GM19438 (cell line): ENCODE measurements at regions not wholly inside any gene's neighbourhood (a gene's known extent, or its start where the extent isn't known, plus 50 kb on each side); places are given as distances from the start of the nearest gene placed in this dataset.
A peak's percentile ranks its signal among the peaks of the same experiment; 100 is the strongest.

Experiments
- ATAC-seq: cut with Tn5 transposase; IDR thresholded peaks from one replicate; pipeline ENCODE4 v1.9.1; 2021; ENCODE audit warnings: low read depth; ENCODE audit not compliant: unreplicated experiment

- no peak for ATAC-seq
These were observed 158.9 kb upstream of the ZNF217 start for GRCh38 chr20:53752583-53752970.

GRCh38 chr20:53751620-53752318 is 158.1 kb upstream of the ZNF217 start:
- peak; percentile 1 for ATAC-seq

- ATAC-seq: peak; percentile 72
These were observed 157.4 kb upstream of the ZNF217 start for GRCh38 chr20:53750827-53751619.

DNA sequence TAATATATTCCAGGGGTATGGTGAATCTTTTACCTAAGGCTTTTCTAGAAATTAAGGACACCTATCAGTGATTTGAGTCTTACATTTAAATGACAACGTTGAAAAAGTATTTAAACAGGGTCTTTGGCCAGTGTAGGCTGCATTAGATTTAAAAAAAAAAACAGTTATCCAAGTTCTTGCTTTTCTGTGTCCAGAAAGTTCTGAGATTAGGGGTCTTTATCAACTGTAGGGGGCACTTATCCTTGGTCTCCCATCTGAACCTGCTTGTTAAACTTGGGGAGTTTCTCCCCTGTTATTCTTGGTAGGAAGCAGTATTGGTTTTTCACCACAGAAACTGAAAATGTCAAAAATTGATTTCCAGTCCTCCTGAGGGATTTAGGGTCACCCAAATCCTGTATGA is 155.9 kb upstream of the ZNF217 start:
- ATAC-seq: no peak

GRCh38 chr20:53748821-53749421 is 155.3 kb upstream of the ZNF217 start:
- ATAC-seq: no peak

GRCh38 chr20:53748176-53748575 is 154.5 kb upstream of the ZNF217 start:
- no peak for ATAC-seq

GRCh38 chr20:53743607-53744260 is 150.1 kb upstream of the ZNF217 start:
- ATAC-seq: no peak

GRCh38 chr20:53742685-53743081 is 149.0 kb upstream of the ZNF217 start:
- no peak for ATAC-seq

GRCh38 chr20:53741726-53742028 is 148.0 kb upstream of the ZNF217 start:
- ATAC-seq: no peak

DNA sequence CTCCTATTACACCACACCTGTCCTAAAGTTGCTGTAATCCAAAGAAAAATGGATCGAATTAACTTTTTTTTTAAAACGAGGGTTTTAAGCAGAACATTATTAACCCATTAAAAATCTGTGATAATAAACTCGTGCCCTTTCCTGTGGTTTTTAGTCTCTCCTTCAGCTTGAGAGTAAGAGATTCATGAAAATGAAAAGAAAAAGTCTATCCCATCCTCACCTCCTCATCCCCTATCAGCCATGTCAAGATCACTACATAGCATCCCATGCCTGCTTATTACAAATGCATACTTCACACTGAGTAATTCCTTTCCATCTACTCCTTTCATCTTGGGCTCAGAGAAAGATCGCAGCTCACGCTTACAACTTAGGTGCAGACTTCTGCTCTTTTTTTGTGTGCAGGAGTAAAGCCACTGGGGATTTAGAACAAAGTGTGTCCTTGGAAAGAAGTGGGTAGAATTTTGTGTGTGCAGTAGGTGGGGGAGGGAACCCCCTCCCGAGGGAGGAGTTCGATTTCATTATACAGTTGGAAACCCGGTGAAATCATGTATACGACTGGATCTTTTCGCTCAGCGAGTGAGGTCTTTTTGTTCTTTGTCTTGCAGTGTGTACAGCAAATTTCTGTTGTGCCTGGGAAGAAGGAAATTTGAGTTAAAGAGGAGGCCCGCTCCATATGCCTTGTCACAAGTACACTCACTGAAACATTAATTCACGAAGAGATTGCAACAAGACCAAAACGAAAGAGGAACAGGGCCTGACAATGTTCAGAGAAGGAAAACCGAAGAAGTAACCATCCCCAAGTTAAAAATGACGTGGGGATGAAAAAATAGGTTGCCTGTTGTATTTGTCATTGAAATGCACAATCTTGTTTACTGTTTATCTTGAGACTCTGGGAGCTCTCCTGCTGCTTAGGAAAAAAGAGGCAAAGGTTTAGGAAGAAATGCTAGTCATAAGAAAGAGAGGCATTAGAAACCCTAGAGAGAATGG is 146.5 kb upstream of the ZNF217 start:
- ATAC-seq: peak; percentile 36

GRCh38 chr20:53738945-53739798 is 145.5 kb upstream of the ZNF217 start:
- ATAC-seq: no peak

DNA sequence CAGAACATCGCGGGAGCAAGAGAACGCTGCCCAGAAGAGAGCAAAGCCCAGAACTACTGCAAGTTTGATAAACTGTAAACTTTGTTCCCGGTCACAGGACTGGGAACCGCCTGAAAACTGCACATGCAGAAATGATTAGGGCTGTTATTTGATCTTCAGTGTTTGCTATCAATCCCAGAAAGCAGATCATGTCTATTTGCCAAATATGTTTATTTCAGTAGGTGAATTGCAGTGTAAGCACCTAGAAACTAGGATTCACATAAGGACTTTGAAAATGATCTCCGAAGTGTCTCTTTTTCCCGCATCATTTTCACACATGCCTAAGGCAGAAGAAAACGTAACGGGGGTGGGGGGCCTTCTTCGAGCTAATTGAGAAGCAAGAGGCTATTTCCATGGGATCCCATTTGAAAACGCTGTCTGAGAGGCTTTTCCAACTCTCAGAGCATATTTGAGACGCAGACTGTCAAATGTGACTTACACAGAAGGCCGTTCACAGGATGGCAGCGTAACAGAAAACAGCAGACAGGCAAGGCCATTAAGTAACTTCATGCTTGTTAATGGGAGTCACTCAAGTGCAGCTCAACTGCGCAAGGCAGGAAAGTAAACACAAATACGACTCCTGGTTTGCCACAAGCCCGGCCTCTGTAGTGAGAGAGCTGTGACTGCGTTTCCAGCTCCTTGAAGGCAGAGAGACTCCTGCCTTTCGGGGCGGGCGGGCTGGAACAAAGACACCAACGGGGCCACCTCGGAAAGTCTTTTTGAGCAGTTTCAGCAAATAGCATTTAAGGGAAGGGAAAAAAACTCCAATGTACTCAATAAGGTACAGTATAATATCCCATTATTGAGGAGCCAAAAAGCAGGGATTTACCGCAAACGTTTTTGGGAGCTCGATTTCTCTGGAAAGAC is 144.7 kb upstream of the ZNF217 start:
- ATAC-seq: no peak

GRCh38 chr20:53737396-53738038 is 143.9 kb upstream of the ZNF217 start:
- ATAC-seq: no peak

DNA sequence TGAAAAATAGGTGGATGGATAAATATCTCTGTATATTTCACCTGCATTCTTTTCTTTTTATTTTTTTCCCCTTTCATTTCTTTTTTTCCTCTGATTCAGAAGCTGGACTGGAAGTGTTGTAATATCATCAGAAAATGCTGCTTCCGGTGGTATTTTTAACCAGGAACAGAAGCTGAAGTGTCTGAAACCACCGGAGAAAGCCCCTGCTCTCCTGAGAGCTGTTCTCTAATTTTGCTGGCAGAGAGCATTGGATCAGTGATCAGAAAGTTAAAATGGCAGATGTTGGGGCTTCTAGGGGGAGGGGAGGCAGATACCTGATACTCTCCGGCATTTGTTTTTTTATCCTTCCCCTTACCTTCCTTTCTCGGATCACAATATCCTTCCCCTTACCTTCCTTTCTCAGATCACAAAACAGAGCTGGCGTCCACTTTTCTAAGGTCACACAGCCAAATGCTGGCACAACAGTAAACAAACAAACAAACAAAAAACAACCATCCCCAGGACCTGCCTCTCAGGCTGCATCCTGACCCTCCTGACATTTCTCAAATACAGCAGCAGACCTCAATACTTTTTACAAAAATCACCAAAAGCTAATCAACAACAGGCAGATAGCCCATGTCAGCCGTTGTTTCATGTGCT is 143.2 kb upstream of the ZNF217 start:
- ATAC-seq: peak; percentile 39

DNA sequence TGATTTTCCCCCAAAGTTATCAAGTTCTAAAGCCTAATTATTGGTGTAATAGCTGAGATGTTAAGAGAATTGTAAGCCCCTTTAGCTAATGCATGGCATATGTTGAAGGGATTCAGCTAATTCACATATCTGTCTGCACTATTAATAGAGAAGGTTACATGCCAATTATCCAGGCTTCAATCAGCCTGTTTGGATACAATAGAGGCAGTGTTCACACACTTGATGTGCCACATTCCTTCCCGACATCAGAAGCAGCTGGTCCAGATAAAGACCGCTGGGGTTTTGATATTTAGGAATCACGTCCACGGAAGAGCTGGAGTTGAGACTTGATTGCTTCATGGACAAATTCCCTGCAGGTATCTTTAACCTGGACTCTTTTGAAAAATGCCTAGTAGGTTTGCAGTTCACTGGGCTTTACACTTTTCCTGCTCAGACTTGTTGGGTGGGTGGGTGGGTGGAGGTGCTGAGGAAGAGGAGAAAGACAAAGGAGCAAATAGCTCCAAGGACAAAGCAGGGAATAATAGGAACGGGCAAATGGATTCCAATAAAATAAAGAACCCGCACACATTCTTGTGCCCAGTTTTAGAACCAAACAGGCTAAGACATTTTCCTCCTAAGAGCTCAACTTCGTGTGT is 142.6 kb upstream of the ZNF217 start:
- ATAC-seq: no peak

DNA sequence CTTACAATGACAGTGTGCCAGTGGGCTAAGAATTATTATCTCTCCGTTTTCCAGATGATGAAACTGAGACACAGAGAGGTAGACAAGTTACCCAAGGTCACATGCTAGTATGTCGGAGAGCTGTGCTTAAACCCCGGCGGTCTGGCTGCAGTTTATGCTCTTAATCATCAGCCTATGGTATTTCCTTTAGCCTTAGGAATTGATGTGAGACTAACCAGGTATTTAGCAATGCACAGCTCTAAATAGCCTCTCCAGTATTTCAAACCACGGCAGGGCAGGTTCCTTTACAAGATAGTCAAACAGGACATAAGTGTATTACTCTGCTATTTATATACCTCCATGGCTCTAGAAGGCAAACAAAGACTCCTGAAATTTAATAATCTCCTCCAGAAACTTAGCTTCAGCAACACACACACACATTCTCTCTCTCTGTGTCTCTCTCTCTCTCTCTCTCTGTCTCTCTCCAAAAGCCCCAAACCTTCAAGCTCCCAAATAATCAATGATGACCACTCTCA is 142.0 kb upstream of the ZNF217 start:
- ATAC-seq: no peak
